ENCODE measurements at regions not wholly inside any gene's neighbourhood (a gene's known extent, or its start where the extent isn't known, plus 50 kb on each side); places are given as distances from the start of the nearest gene placed in this dataset.

- TF ChIP-seq ATF2 (IDR thresholded peaks at IDR 0.05; ENCODE audit: low read length) = no peak
- no peak for TF ChIP-seq KDM5A (IDR thresholded peaks at IDR 0.05; ENCODE audit: low read length)
- no peak for TF ChIP-seq ZNF274 (IDR thresholded peaks at IDR 0.05; ENCODE audit: borderline replicate concordance, extremely low read depth, low read length)
- TF ChIP-seq SP2 (IDR thresholded peaks at IDR 0.05; ENCODE audit: low read length) = no peak
- TF ChIP-seq BCL11A (IDR thresholded peaks at IDR 0.05; ENCODE audit: low read depth in 2 of 2, low read length in 2 of 2) = no peak
These were observed 90.1 kb upstream of the SLC12A2 start (continued) for GRCh38 chr5:127993476-127993875.
